GM04503 (cell line): ENCODE measurements at regions not wholly inside any gene's neighbourhood (a gene's known extent, or its start where the extent isn't known, plus 50 kb on each side); places are given as distances from the start of the nearest gene placed in this dataset.

Experiments
- DNase-seq: peaks from one replicate; pipeline ENCODE4 v3.0.0-alpha.2; 2012; ENCODE audit warnings: low read depth

GRCh38 chr10:78481842-78482241, 448.2 kb downstream of the RPS24 start:
- DNase-seq = no peak

GRCh38 chr10:78483641-78484040, 450.0 kb downstream of the RPS24 start:
- DNase-seq = no peak

- no peak for DNase-seq
These were observed 455.4 kb downstream of the RPS24 start for GRCh38 chr10:78489034-78489433.

GRCh38 chr10:78491812-78492211, 458.1 kb downstream of the RPS24 start:
- no peak for DNase-seq

GRCh38 chr10:78492424-78492823, 458.8 kb downstream of the RPS24 start:
- DNase-seq = no peak

- DNase-seq = no peak
These were observed 460.5 kb downstream of the RPS24 start for GRCh38 chr10:78494179-78494578.

GRCh38 chr10:78502210-78502936, 468.7 kb downstream of the RPS24 start:
- DNase-seq = no peak

GRCh38 chr10:78504181-78504580, 470.5 kb downstream of the RPS24 start:
- DNase-seq = no peak

- no peak for DNase-seq
These were observed 472.0 kb downstream of the RPS24 start for GRCh38 chr10:78505657-78506056.

- DNase-seq = no peak
These were observed 473.0 kb downstream of the RPS24 start for GRCh38 chr10:78506614-78507013.

- DNase-seq = no peak
These were observed 474.0 kb downstream of the RPS24 start for GRCh38 chr10:78507510-78508160.

GRCh38 chr10:78508955-78509748, 475.5 kb downstream of the RPS24 start:
- DNase-seq = no peak

GRCh38 chr10:78510566-78511323, 477.1 kb downstream of the RPS24 start:
- no peak for DNase-seq

- DNase-seq = no peak
These were observed 477.9 kb downstream of the RPS24 start for GRCh38 chr10:78511324-78512204.

GRCh38 chr10:78512205-78512550, 478.5 kb downstream of the RPS24 start:
- no peak for DNase-seq

GRCh38 chr10:78513330-78513729, 479.7 kb downstream of the RPS24 start:
- no peak for DNase-seq

- no peak for DNase-seq
These were observed 480.3 kb downstream of the RPS24 start for GRCh38 chr10:78513986-78514385.

- no peak for DNase-seq
These were observed 480.8 kb downstream of the RPS24 start for GRCh38 chr10:78514459-78514858.

- DNase-seq = no peak
These were observed 481.6 kb downstream of the RPS24 start for GRCh38 chr10:78515038-78515872.

- no peak for DNase-seq
These were observed 482.1 kb downstream of the RPS24 start for GRCh38 chr10:78515873-78516153.

- no peak for DNase-seq
These were observed 482.6 kb downstream of the RPS24 start for GRCh38 chr10:78516236-78516635.
